ENCODE measurements at regions not wholly inside any gene's neighbourhood (a gene's known extent, or its start where the extent isn't known, plus 50 kb on each side); places are given as distances from the start of the nearest gene placed in this dataset.
"Not testable (repeated sequence)": the region's sequence is repeated elsewhere in the genome, so short reads cannot be mapped to it uniquely, and the experiment has no call there.

DNA sequence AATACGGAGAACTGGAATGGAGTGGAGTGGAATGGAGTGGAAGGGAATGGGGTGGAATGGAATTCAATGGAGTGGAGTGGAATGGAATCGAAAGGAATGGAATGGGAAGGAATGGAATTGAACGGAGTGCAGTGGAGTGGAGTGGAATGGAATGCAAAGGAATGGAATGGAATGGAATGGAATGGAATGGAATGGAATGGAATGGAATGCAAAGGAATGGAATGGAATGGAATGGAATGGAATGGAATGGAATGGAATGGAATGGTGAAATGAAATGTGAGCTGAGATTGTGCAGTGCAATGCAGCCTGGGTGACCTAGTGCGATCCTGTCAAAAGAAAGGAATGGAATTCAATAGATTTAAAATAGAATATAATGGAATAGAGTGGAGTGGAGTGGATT is 357.3 kb upstream of the WSB1 start:
- DNase-seq, result not testable (repeated sequence)

- not testable (repeated sequence) for DNase-seq
These were observed 356.1 kb upstream of the WSB1 start for GRCh38 chr17:26937750-26938322.

GRCh38 chr17:26939755-26940154 is 354.2 kb upstream of the WSB1 start:
- not testable (repeated sequence) for DNase-seq

DNA sequence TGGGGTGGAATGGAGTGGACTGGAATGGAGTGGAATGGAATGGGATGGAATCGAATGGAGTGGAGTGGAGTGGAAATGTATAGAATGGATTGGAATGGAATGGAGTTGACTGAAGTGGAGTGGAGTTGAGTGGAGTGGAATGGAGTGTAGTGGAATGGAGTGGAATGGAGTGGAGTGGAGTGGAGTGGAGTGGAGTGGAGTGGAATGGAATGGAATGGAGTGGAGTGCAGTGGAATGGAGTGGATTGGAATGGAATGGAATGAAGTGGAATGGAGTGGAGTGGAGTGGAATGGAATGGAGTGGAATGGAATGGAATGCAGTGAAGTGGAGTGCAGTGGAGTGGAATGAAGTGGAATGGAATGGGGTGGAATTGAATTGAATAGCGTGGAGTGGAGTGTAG is 353.3 kb upstream of the WSB1 start:
- not testable (repeated sequence) for DNase-seq

- DNase-seq, result no peak
These were observed 331.4 kb upstream of the WSB1 start for GRCh38 chr17:26962255-26963162.

DNA sequence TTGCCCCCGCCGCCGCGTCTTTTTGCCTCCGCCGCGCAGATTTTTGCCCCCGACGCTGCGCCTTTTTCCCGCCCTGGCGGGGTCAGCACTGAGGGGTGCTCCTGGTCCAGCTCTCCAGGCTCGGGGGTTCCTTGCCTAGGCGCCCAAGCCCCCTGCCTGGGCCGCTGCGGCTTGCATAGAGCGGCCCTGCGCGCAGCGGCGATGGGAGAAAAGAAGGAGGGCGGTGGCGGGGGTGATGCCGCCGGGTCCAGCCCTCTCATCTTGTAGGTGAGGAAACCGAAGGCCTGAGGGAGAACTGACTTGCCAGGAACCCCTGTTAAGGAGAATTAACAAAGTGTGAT is 330.8 kb upstream of the WSB1 start:
- DNase-seq, result no peak

GRCh38 chr17:26965898-26966624 is 327.9 kb upstream of the WSB1 start:
- DNase-seq, result not testable (repeated sequence)

DNA sequence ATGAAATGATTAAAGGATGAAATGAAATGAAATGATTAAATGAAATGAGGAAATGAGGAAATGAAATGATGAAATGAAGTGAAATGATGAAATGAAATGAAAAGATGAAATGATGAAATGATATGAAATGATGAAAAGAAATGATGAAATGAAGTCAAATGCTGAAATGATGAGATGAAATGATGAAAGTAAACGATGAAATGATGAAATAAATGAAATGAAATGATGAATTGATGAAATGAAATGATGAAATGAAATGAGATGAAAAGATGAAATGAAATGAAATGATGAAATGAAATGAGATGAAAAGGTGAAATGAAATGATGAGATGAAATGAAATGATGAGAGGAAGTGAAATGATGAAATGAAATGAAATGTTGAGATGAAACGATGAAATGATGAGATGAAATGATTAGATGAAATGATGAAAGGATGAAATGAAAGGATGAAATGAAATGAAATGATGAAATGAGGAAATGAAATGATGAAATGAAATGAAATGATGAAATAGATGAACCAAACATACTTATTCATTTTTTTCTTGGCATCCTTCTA is 327.2 kb upstream of the WSB1 start:
- DNase-seq, result not testable (repeated sequence)

- not testable (repeated sequence) for DNase-seq
These were observed 312.0 kb upstream of the WSB1 start for GRCh38 chr17:26981845-26982425.

DNA sequence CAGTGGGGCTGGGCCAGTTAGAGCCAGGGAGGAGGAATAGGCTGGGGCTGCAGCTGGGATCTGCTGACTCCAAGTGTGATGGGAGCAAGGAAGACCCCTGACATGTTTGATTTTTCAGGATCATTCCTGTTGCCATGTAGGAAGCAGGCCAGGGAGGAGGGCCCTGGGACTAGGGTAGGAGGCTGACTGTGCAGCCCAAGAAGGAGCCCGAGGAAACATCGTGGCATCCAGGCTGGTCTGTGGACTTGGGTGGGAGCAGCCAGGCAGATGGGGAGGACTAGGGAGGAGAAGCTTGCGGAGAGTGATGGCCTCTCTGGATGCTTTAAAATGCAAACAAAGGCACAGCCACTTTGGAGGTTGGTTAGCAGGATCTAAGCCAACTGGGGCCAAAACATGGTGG is 311.4 kb upstream of the WSB1 start:
- not testable (repeated sequence) for DNase-seq

- not testable (repeated sequence) for DNase-seq
These were observed 306.1 kb upstream of the WSB1 start for GRCh38 chr17:26987851-26988250.

DNA sequence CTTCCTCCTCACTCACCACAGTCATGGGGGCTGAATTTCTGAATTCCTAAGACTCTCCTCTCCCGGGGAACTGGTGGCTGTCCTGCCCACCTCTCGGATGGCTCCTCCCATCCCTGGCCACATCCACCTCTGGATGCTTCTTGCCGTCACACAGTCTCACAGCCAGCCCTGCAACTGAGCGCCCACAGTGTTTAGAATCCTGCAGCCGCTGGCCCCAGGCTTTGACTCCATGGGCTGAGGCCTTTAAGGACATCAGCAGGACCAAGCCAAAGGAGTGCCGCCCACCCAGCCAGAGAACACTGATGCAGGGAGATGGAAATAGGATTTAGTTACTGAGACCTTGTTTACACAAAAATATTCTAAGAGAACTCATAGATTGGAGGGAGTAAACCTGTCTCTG is 299.3 kb upstream of the WSB1 start:
- DNase-seq, result not testable (repeated sequence)

GRCh38 chr17:26996146-26996916 is 297.6 kb upstream of the WSB1 start:
- DNase-seq, result not testable (repeated sequence)

GRCh38 chr17:27007734-27008531 is 286.0 kb upstream of the WSB1 start:
- DNase-seq, result not testable (repeated sequence)

DNA sequence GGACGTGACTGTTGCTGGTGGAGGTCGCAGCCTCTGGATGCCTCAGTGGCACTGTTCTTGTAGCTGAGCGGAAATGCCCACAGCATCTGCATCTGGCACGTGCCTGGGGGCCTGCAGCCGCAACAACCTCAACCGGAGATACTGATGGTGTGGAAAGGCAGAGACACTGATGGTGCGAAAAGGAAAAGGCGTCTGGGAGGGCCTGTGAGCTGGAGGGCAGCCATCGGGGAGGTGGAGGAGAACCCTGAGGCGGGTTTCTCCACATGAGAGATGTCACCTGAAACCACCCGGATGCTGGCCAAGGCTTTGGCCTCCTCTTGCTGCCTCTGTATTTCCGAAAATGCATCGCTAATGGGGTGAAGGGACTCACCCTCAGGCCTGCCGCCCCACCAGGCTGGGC is 284.8 kb upstream of the WSB1 start:
- no peak for DNase-seq

DNA sequence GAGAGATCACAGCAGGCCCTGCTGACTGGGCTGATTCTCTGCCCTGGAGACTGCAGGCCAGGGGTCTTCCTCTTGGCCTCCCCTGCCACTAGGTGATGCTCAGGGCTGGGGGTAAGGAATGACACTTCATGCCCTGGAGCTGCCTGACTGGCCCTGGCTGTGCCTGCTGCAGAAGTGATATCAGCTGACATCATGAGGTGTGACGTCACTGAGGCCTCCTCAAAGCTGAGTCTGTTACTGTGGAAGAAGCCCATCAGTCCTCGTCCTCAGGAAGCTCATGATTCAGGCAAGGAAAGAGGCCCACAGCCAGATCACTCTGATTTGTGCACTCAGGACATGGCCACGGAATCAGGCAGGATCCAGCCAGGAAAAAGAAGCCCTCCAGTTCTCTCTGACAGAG is 283.8 kb upstream of the WSB1 start:
- DNase-seq, result not testable (repeated sequence)

DNA sequence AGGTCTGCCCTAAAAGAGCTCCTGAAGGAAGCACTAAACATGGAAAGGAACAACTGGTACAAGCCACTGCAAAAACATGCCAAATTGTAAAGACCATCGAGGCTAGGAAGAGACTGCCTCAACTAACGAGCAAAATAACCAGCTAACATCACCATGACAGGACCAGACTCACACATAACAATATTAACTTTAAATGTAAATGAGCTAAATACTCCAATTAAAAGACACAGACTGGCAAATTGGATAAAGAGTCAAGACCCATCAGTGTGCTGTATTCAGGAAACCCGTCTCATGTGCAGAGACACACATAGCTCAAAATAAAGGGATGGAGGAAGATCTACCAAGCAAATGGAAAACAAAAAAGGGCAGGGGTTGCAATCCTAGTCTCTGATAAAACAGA is 263.4 kb upstream of the WSB1 start:
- not testable (repeated sequence) for DNase-seq

DNA sequence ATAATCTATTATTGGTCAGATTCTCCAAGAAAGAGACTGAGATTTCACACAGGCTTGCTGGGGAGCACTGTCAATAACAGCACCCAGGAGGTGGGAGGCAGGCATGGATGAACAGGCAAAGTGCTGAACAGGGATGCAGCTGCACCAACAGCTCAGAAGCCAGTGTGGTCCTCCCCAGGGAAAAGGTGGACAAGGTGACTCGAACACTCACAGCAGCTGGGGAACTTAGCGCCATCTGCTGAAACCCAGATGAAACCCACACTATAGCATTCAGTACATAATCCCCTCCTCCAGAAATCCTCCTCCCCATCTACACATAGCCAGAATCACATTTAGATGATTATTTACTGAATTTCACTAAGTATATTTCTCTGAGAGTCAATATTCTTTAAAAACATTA is 255.2 kb upstream of the WSB1 start:
- DNase-seq, result no peak

- not testable (repeated sequence) for DNase-seq
These were observed 248.9 kb upstream of the WSB1 start for GRCh38 chr17:27045039-27045438.

- DNase-seq, result no peak
These were observed 244.7 kb upstream of the WSB1 start for GRCh38 chr17:27049104-27049784.

- no peak for DNase-seq
These were observed 228.3 kb upstream of the WSB1 start for GRCh38 chr17:27065588-27065987.
